KMS-11 (cell line): ENCODE measurements at regions not wholly inside any gene's neighbourhood (a gene's known extent, or its start where the extent isn't known, plus 50 kb on each side); places are given as distances from the start of the nearest gene placed in this dataset.

ENCODE experiments used
- H2AFZ ChIP-seq: fragments of 200-600 bp; sonication (generic); 2 replicates; pipeline ENCODE4 v1.6.1; 2016; ENCODE audit warnings: antibody characterized with exemption, mixed run types, low read depth
- H3K27ac ChIP-seq: fragments of 200-600 bp; sonication (generic); 2 replicates; pipeline ENCODE4 v1.6.1; 2016; ENCODE audit warnings: mild to moderate bottlenecking, mixed run types
- H3K27me3 ChIP-seq: fragments of 200-600 bp; sonication (generic); 2 replicates; pipeline ENCODE4 v1.6.1; 2017; ENCODE audit warnings: mild to moderate bottlenecking, low read depth, mixed run types, moderate library complexity; ENCODE audit not compliant: insufficient read depth
- H3K36me3 ChIP-seq: fragments of 200-600 bp; sonication (generic); 2 replicates; pipeline ENCODE4 v1.6.1; 2017; ENCODE audit warnings: mild to moderate bottlenecking, mixed run types; ENCODE audit not compliant: insufficient read depth
- H3K4me1 ChIP-seq: fragments of 200-600 bp; sonication (generic); 2 replicates; pipeline ENCODE4 v1.6.1; 2016; ENCODE audit warnings: mild to moderate bottlenecking, low read depth, mixed run types; ENCODE audit not compliant: poor library complexity, severe bottlenecking
- H3K4me2 ChIP-seq: fragments of 200-600 bp; sonication (generic); 2 replicates; pipeline ENCODE4 v1.7.0; 2016; ENCODE audit warnings: mild to moderate bottlenecking, mixed run types
- H3K4me3 ChIP-seq: fragments of 200-600 bp; sonication (generic); IDR thresholded peaks from 2 replicates; pipeline ENCODE4 v1.6.1; 2017; ENCODE audit warnings: low read depth, low read length, mixed read lengths; ENCODE audit not compliant: insufficient read depth
- H3K79me2 ChIP-seq: fragments of 200-600 bp; sonication (generic); 2 replicates; pipeline ENCODE4 v1.6.1; 2016; ENCODE audit warnings: low read depth, mixed run types; ENCODE audit not compliant: insufficient read depth
- H3K9ac ChIP-seq: fragments of 200-600 bp; sonication (generic); 2 replicates; pipeline ENCODE4 v1.6.1; 2016; ENCODE audit warnings: mild to moderate bottlenecking, mixed run types
- H4K20me1 ChIP-seq: fragments of 200-600 bp; sonication (generic); 2 replicates; pipeline ENCODE4 v1.6.1; 2016; ENCODE audit warnings: mild to moderate bottlenecking, mixed run types; ENCODE audit not compliant: insufficient read depth
- TF ChIP-seq, protein P1 (sequence below): fragments of 200-600 bp; sonication (generic); conservative IDR thresholded peaks from 2 replicates; pipeline ENCODE4 v1.6.1; 2017; ENCODE audit warnings: low read depth, mild to moderate bottlenecking, antibody characterized with exemption, low read length, moderate library complexity, mixed read lengths

GRCh38 chr1:231108516-231109302 lies 53.1 kb upstream of the TRIM67 start:
- no peak overlapping the region for H3K4me2 ChIP-seq
- TF ChIP-seq, protein P1, sequence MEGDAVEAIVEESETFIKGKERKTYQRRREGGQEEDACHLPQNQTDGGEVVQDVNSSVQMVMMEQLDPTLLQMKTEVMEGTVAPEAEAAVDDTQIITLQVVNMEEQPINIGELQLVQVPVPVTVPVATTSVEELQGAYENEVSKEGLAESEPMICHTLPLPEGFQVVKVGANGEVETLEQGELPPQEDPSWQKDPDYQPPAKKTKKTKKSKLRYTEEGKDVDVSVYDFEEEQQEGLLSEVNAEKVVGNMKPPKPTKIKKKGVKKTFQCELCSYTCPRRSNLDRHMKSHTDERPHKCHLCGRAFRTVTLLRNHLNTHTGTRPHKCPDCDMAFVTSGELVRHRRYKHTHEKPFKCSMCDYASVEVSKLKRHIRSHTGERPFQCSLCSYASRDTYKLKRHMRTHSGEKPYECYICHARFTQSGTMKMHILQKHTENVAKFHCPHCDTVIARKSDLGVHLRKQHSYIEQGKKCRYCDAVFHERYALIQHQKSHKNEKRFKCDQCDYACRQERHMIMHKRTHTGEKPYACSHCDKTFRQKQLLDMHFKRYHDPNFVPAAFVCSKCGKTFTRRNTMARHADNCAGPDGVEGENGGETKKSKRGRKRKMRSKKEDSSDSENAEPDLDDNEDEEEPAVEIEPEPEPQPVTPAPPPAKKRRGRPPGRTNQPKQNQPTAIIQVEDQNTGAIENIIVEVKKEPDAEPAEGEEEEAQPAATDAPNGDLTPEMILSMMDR: no peak
- no peaks in the 10 kb centered on the region for H3K27me3 ChIP-seq

DNA sequence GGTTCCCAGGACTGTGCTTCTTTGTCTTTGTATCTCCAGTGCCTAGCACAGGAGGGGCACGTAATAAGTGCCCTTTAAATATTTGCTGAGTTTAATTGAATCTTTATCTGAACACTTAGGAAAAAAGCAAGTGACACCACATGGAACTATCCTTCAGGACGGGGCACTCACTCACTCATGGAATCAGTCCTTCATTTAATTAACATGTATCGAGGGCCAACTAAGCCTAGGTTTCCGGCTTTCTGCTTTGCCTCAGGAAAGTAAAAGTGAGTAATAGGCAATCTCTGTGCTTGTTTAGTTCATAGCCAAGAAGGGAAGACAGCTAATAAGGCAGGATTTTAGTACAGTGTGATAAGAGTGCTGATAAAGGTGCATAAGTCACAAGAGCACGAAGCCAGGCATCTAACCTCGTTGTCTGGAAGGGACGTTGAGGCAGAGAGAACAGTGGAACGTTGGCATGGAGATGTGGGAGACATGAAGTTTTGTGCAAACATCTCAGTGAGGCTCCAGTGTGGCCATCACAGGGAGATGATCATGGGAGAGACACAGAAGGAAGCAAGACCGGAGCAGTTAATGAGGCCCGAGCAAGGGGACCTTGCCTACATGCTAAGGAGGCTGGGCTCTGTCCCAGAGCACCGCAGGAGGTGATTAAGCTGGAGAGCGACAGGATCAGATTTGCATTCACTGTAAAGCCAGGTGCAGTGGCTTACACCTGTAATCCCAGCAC lies 54.1 kb upstream of the TRIM67 start:
- Histone ChIP-seq H3K4me1 (no peaks in the 10 kb centered on the region), H2AFZ (no peak overlapping the region), H3K79me2 (no peaks in the 10 kb centered on the region), H3K4me3 (no peak overlapping the region), H3K36me3 (no peaks in the 10 kb centered on the region), H4K20me1 (no peaks in the 10 kb centered on the region), H3K27me3 (no peaks in the 10 kb centered on the region), H3K9ac (no peak overlapping the region), H3K4me2 (no peak overlapping the region), H3K27ac (no peak overlapping the region)
- TF ChIP-seq, protein P1: no peak

More at GRCh38 chr1:231108516-231109302, 53.1 kb upstream of the TRIM67 start:
- Histone ChIP-seq H3K4me1 (no peaks in the 10 kb centered on the region), H2AFZ (no peak overlapping the region), H3K4me3 (no peak overlapping the region), H3K27ac (no peak overlapping the region), H3K9ac (no peak overlapping the region), H3K36me3 (no peaks in the 10 kb centered on the region), H4K20me1 (no peaks in the 10 kb centered on the region), H3K79me2 (no peaks in the 10 kb centered on the region)

DNA sequence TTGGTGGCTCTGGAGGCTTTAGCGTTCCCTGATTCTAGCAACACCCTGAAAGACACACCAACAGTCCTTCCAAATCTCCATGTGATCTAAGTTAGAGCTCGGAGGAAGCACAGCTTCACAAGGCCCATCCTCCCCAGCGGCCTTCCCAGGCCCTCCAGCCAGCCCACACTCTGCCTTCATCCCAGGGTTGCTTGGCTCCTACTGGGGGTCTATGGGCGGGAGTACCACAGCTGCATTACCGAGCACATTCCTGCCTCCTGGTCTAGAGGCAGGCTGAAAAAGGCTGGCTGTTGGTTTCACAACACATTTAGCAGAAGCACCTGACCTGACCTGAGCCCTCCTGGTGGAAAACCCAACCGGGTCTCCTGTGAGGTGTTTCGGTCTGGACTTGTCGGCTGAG lies 54.7 kb upstream of the TRIM67 start:
- no peak overlapping the region for H3K27ac ChIP-seq
- H3K9ac ChIP-seq: no peak overlapping the region
- H3K27me3 ChIP-seq: no peaks in the 10 kb centered on the region

GRCh38 chr1:231106347-231106746 lies 55.5 kb upstream of the TRIM67 start:
- no peaks in the 10 kb centered on the region for H4K20me1 ChIP-seq
- no peaks in the 10 kb centered on the region for H3K4me1 ChIP-seq
- no peaks in the 10 kb centered on the region for H3K79me2 ChIP-seq
- H3K36me3 ChIP-seq: no peaks in the 10 kb centered on the region
- H3K27ac ChIP-seq: no peak overlapping the region
- no peak overlapping the region for H3K4me2 ChIP-seq
- H3K9ac ChIP-seq: no peak overlapping the region
- TF ChIP-seq, protein P1: no peak
- H3K27me3 ChIP-seq: no peaks in the 10 kb centered on the region
- no peak overlapping the region for H3K4me3 ChIP-seq
- H2AFZ ChIP-seq: no peak overlapping the region

More for the DNA sequence above, 54.7 kb upstream of the TRIM67 start:
- Histone ChIP-seq H3K36me3 (no peaks in the 10 kb centered on the region), H3K4me1 (no peaks in the 10 kb centered on the region), H3K4me2 (no peak overlapping the region), H3K4me3 (no peak overlapping the region), H3K79me2 (no peaks in the 10 kb centered on the region), H2AFZ (no peak overlapping the region), H4K20me1 (no peaks in the 10 kb centered on the region)
- TF ChIP-seq, protein P1: no peak
